ENCODE measurements at regions not wholly inside any gene's neighbourhood (a gene's known extent, or its start where the extent isn't known, plus 50 kb on each side); places are given as distances from the start of the nearest gene placed in this dataset.

GRCh38 chr7:4470246-4470645 is 211.8 kb upstream of the FOXK1 start:
- no peaks in the 10 kb centered on the region for H3K27me3 ChIP-seq (ENCODE audit: insufficient read depth, low read depth, low read length)
- H3K9me3 ChIP-seq (ENCODE audit: low read length), result no peaks in the 10 kb centered on the region
- no peaks in the 10 kb centered on the region for H3K9me2 ChIP-seq (ENCODE audit: insufficient read depth, low read length)
- H3K9ac ChIP-seq (ENCODE audit: low read length), result no peak overlapping the region
- no peaks in the 10 kb centered on the region for H3F3A ChIP-seq (ENCODE audit: insufficient read depth, low read length, poor library complexity, severe bottlenecking)
- H4K20me1 ChIP-seq (ENCODE audit: insufficient read depth), result no peaks in the 10 kb centered on the region
- no peak overlapping the region for H2AFZ ChIP-seq (ENCODE audit: low read depth, low read length)
- no peaks in the 10 kb centered on the region for H3K79me2 ChIP-seq (replicated peaks; ENCODE audit: insufficient read depth, low read length)
- H3K4me2 ChIP-seq (ENCODE audit: low read length), result no peak overlapping the region
- H3K36me3 ChIP-seq (ENCODE audit: insufficient read depth, low read length), result no peaks in the 10 kb centered on the region
- H3K4me3 ChIP-seq (ENCODE audit: low read length), result no peak overlapping the region
- H3K27ac ChIP-seq (ENCODE audit: low read length), result no peak overlapping the region
- no peak for TF ChIP-seq EZH2 (IDR thresholded peaks at IDR 0.05; ENCODE audit: borderline replicate concordance, insufficient read depth, low read length, poor library complexity, severe bottlenecking)
- TF ChIP-seq SMC3 (conservative IDR thresholded peaks at IDR 0.05; ENCODE audit: poor library complexity), result no peak
- no peak for TF ChIP-seq CTCF (IDR thresholded peaks at IDR 0.05; ENCODE audit: poor library complexity, severe bottlenecking)
- TF ChIP-seq REST (IDR thresholded peaks at IDR 0.05; ENCODE audit: borderline replicate concordance), result no peak

- Histone ChIP-seq H2AFZ (ENCODE audit: low read depth, low read length) (no peak overlapping the region), H3K9me2 (ENCODE audit: insufficient read depth, low read length) (no peaks in the 10 kb centered on the region), H3K9ac (ENCODE audit: low read length) (no peak overlapping the region), H3K27ac (ENCODE audit: low read length) (no peak overlapping the region), H4K20me1 (ENCODE audit: insufficient read depth) (no peaks in the 10 kb centered on the region), H3K36me3 (ENCODE audit: insufficient read depth, low read length) (no peaks in the 10 kb centered on the region), H3K79me2 (replicated peaks; ENCODE audit: insufficient read depth, low read length) (no peaks in the 10 kb centered on the region), H3K9me3 (ENCODE audit: low read length) (no peaks in the 10 kb centered on the region), H3K4me2 (ENCODE audit: low read length) (no peak overlapping the region), H3K4me3 (ENCODE audit: low read length) (no peak overlapping the region), H3K27me3 (ENCODE audit: insufficient read depth, low read depth, low read length) (no peaks in the 10 kb centered on the region), H3F3A (ENCODE audit: insufficient read depth, low read length, poor library complexity, severe bottlenecking) (no peaks in the 10 kb centered on the region)
- no peak for TF ChIP-seq TAF1 (IDR thresholded peaks at IDR 0.05; ENCODE audit: low read depth)
- TF ChIP-seq REST (IDR thresholded peaks at IDR 0.05; ENCODE audit: borderline replicate concordance), result no peak
- TF ChIP-seq SMC3 (conservative IDR thresholded peaks at IDR 0.05; ENCODE audit: poor library complexity), result peak; percentile 41
- peak; percentile 25 for TF ChIP-seq CTCF (IDR thresholded peaks at IDR 0.05; ENCODE audit: poor library complexity, severe bottlenecking)
- TF ChIP-seq MXI1 (conservative IDR thresholded peaks at IDR 0.05; ENCODE audit: poor library complexity, severe bottlenecking), result no peak
- no peak for TF ChIP-seq POLR2AphosphoS5 (IDR thresholded peaks at IDR 0.05)
- peak; percentile 42 for TF ChIP-seq RAD21 (conservative IDR thresholded peaks at IDR 0.05)
Observed at GRCh38 chr7:4472728-4473127, 209.4 kb upstream of the FOXK1 start.

All from neural cell (in vitro differentiated cells).